GM12891 (cell line): ENCODE measurements at regions not wholly inside any gene's neighbourhood (a gene's known extent, or its start where the extent isn't known, plus 50 kb on each side); places are given as distances from the start of the nearest gene placed in this dataset.

ENCODE experiments used
- POLR2A ChIP-seq: IDR thresholded peaks from 2 replicates; pipeline ENCODE4 v1.6.1; 2011; ENCODE audit warnings: low read depth, low read length, control low read depth
- POLR2AphosphoS5 ChIP-seq: IDR thresholded peaks from 2 replicates; pipeline ENCODE4 v1.6.1; 2011; ENCODE audit warnings: low read depth, low read length, control low read depth
- POU2F2 ChIP-seq: IDR thresholded peaks from 2 replicates; pipeline ENCODE4 v1.6.1; 2011; ENCODE audit warnings: low read depth, mild to moderate bottlenecking, control low read depth, low read length, moderate library complexity
- SPI1 ChIP-seq: IDR thresholded peaks from 2 replicates; pipeline ENCODE4 v1.6.1; 2011; ENCODE audit warnings: low read depth, low read length, control low read depth

DNA sequence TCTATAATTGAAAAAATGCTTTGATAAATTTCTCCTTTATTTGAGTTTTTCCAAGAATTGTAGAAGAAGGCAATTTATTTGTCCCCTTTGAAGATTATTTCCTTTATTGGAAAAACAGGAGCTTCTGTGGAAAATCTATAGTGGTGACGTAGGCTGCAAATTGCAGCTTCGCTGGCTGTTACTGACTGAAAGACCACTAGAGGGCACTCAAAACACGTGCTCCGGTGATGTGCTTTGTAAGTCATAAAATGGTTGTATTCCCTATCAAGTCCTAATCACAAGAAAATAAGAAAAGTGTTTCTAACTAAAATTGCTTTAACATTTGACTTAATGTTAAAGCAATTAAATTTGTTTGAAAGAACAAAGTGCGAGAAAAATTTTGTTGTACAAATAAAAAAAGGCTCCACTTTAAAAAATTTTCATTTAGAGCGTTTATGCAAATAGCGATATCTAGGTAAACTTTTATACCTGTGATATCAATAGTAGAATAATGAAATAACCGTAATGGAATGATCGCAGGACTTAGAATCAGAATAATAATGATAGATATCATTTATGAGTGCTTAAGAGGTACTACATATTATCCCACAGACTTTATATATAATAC, 638.2 kb upstream of the SPRY2 start:
- TF ChIP-seq SPI1 (no peak), POLR2A (no peak), POLR2AphosphoS5 (no peak), POU2F2 (no peak)
